22Rv1 (cell line): ENCODE measurements at regions not wholly inside any gene's neighbourhood (a gene's known extent, or its start where the extent isn't known, plus 50 kb on each side); places are given as distances from the start of the nearest gene placed in this dataset.

Experiments used
- H3K27ac ChIP-seq: fragments of 450-650 bp; 2 replicates; pipeline ENCODE4 v1.5.1; 2017
- ZFX ChIP-seq: fragments of 450-650 bp; IDR thresholded peaks from 2 replicates; pipeline ENCODE4 v1.6.1; 2017; ENCODE audit warnings: antibody characterized with exemption, borderline replicate concordance
- TF ChIP-seq, protein P1 (sequence below): fragments of 450-650 bp; IDR thresholded peaks from 2 replicates; pipeline ENCODE4 v1.5.1; 2017; ENCODE audit warnings: mild to moderate bottlenecking

- H3K27ac ChIP-seq, result no peak overlapping the region
- TF ChIP-seq ZFX, result no peak
- TF ChIP-seq, protein P1, sequence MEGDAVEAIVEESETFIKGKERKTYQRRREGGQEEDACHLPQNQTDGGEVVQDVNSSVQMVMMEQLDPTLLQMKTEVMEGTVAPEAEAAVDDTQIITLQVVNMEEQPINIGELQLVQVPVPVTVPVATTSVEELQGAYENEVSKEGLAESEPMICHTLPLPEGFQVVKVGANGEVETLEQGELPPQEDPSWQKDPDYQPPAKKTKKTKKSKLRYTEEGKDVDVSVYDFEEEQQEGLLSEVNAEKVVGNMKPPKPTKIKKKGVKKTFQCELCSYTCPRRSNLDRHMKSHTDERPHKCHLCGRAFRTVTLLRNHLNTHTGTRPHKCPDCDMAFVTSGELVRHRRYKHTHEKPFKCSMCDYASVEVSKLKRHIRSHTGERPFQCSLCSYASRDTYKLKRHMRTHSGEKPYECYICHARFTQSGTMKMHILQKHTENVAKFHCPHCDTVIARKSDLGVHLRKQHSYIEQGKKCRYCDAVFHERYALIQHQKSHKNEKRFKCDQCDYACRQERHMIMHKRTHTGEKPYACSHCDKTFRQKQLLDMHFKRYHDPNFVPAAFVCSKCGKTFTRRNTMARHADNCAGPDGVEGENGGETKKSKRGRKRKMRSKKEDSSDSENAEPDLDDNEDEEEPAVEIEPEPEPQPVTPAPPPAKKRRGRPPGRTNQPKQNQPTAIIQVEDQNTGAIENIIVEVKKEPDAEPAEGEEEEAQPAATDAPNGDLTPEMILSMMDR, result no peak
These were observed 627.3 kb downstream of the IRS1 start for GRCh38 chr2:226172309-226172708.

- TF ChIP-seq ZFX, result no peak
- TF ChIP-seq, protein P1, result no peak
- H3K27ac ChIP-seq, result no peak overlapping the region
These were observed 629.7 kb downstream of the IRS1 start for GRCh38 chr2:226169751-226170581.

GRCh38 chr2:226168496-226169160 lies 631.0 kb downstream of the IRS1 start:
- peak overlapping the region; percentile 42 for H3K27ac ChIP-seq
- TF ChIP-seq, protein P1, result no peak
- TF ChIP-seq ZFX, result no peak

GRCh38 chr2:226164512-226164911 lies 635.1 kb downstream of the IRS1 start:
- no peak overlapping the region for H3K27ac ChIP-seq
- TF ChIP-seq, protein P1, result no peak
- TF ChIP-seq ZFX, result no peak

GRCh38 chr2:226160617-226161016 lies 639.0 kb downstream of the IRS1 start:
- H3K27ac ChIP-seq, result peak overlapping the region; percentile 5; the same call in 1 of the 2 replicates

- peak overlapping the region; percentile 5 for H3K27ac ChIP-seq
- TF ChIP-seq, protein P1, result no peak
- no peak for TF ChIP-seq ZFX
These were observed 639.6 kb downstream of the IRS1 start for GRCh38 chr2:226159875-226160479.

DNA sequence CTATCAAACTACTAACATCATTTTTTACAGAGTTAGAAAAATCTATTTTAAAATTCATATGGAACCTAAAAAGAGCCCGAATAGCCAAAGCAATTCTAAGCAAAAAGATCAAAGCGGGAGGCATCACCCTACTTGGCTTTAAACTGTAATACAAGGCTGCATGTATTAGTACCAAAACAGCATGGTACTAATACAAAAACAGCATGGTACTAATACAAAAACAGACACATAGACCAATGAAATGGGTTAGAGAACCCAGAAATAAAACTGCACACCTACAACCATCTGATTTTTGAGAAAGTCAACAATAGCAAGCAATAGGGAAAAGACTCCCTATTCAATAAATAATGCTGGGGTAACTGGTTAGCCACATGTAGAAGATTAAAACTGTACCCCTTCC lies 640.7 kb downstream of the IRS1 start:
- TF ChIP-seq, protein P1, result no peak
- TF ChIP-seq ZFX, result no peak
- no peak overlapping the region for H3K27ac ChIP-seq
